IPS DF 19.7 (cell line): ENCODE measurements at regions not wholly inside any gene's neighbourhood (a gene's known extent, or its start where the extent isn't known, plus 50 kb on each side); places are given as distances from the start of the nearest gene placed in this dataset.

Experiments
- DNase-seq: peaks from one replicate; pipeline ENCODE4 v3.0.0-alpha.2; 2013; ENCODE audit warnings: low read depth, low spot score

DNA sequence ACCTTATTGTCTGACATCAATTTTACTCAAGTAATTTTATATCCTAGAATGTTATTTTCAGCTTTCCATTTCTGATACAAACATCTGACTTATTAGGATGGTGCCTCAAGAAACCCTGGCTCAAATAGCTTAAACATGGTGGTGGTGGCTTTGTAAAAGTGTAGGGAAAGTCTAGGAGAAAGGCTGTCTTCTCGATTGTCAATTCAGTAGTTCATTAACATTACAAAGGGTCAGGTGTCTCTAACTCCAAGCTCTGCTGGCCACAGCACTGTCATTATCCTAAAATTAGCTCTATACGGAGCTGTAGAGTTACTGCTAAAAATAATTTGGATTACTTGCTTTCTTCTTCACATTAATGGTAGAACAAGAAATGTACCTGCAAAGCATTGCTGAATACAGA lies 1360.1 kb upstream of the CDH6 start:
- DNase-seq = no peak

GRCh38 chr5:29822521-29822920 lies 1371.0 kb upstream of the CDH6 start:
- DNase-seq = no peak

- DNase-seq = no peak
Measured at GRCh38 chr5:29811914-29812679, 1381.4 kb upstream of the CDH6 start.

GRCh38 chr5:29805804-29806203 lies 1387.7 kb upstream of the CDH6 start:
- no peak for DNase-seq

- no peak for DNase-seq
Measured at GRCh38 chr5:29800752-29801151, 1392.7 kb upstream of the CDH6 start.

DNA sequence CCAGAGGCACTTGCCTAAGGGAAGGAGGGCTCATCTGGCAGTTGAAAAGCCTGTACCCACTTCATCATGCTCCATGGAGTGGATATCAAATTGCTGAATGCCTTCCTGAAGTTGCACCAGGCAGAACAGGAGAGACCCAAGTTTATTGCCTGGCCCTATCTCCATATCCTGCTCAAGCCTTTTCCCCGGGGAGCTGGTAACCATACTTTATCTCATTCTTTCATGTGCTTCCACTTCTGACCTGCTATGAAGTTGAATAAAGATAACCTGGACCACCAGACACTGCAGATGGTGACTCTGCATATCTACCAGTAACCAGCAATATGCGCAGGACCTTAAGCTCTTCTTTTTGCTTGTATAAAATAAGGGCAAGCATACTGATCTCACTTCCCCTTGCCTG lies 1397.5 kb upstream of the CDH6 start:
- no peak for DNase-seq

DNA sequence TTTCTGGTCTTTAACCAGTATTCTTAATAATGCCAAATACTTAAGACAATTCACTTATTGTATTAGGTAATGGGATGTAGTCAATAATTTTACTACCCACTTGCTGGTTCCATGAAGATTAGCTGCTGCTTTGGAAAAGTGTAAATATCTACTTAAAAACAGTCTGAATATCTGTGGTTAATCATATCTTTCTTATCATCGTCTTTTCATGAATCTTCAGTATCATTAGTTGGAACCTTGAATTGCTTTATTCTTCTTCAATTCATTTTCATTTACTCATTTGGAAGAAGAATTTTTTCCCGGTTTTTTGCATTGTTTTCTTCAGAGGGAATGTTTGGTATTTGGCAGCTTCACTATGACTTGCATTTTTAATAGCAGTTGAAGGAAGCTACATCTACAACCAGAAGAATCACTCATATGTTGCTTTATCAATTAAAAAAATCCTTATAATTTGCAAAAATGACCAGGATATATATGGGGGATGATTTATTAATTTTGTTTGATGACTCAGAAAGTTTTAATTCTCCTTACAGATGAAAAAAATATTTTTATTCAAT lies 1398.3 kb upstream of the CDH6 start:
- DNase-seq = no peak

DNA sequence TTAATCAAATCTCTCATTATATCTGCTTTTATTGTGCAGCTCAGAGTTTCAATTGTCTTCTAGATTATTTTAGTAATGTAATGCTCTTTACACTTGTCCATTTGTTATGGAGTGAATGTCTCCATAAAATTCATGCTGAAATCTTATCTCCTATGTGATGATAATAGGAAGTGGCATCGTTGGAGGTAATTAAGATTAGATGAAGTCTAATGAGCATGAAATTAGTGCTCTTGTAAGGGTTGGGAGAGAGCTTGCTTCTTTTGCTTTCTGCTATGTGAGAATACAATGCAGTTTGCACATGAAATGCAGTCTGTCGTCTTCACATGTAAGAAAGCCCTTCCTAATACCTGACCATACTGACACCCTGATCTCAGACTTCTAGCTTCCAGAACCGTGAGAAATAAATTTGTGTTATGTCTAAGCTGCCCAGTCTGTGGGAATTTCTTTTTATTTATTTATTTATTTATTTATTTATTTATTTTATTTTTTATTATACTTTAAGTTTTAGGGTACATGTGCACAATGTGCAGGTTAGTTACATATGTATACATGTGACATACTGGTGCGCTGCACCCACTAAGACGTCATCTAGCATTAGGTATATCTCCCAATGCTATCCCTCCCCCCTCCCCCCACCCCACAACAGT lies 1399.2 kb upstream of the CDH6 start:
- DNase-seq = no peak

DNA sequence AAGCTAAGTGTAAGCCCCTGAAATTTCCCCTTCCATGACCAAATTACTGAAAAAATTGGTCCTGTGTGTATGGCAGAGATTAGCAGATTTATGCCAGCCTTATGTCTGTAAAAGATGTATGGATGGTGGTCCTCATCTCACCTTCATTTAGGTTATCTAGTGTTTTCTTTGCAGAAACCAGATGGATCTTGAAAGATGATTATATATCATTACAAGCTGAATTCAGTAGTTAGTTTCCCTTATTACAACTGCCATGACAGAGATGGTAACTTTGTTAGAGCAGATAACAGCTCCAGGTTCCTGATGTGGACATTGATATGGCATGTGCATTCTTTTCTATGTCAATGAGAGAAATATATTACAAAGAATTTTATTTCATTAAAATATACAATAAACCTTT lies 1403.2 kb upstream of the CDH6 start:
- DNase-seq = no peak

GRCh38 chr5:29780401-29780800 lies 1413.1 kb upstream of the CDH6 start:
- DNase-seq = no peak

GRCh38 chr5:29779141-29779540 lies 1414.3 kb upstream of the CDH6 start:
- no peak for DNase-seq

DNA sequence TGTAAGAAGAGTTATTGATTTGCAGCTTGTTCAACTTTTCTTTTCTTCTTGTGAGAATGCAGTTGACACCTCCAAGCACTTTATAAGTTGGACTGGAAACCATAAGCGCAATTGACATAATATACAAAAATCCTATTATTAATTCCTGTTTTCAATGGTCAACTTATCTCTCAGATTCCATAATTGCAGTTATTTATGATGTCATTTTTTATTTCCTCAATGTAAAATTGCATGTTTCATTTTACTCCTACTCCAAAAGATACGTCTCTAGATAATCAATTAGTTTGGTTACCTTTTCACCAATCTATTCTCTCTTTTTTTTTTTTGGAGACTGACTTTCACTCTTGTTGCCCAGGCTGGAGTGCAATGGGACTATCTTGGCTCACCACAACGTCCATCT lies 1416.1 kb upstream of the CDH6 start:
- DNase-seq = no peak

DNA sequence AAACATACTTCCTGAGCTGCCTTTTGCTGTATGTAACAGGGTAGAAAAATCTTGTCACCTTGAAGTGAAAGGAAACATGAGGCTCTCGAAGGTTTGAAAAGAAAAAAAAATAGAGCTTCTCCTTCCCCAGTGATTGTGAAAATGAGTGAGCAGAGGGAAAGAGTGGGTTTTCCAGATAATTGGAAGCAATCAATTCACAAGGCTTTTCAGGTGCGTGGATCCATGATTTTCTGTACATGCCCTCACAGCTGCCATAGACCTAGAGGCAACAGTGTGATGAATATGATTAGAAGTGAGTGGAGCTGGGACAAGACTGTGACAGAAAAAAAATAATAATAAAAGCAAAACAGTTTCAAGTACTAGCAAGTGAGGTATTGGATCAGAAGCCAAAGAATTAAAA lies 1422.5 kb upstream of the CDH6 start:
- DNase-seq = no peak

DNA sequence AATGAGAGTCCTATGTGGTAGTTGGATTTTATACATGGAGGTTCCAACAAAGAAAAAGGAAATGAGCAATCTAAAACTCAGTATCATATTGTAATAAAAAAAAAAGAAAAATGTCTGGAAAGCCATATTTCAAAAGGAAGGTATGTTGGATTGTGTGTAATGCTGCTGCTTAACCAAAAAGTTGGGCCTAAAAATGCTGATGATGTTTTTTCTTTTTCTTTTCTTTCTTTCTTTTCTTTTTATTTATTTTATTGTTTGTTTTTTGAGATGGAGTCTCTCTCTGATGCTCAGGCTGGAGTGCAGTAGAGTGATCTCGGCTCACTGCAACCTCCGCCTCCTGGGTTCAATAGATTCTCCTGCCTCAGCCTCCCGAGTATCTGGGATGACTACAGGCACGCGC lies 1424.0 kb upstream of the CDH6 start:
- DNase-seq = no peak

DNA sequence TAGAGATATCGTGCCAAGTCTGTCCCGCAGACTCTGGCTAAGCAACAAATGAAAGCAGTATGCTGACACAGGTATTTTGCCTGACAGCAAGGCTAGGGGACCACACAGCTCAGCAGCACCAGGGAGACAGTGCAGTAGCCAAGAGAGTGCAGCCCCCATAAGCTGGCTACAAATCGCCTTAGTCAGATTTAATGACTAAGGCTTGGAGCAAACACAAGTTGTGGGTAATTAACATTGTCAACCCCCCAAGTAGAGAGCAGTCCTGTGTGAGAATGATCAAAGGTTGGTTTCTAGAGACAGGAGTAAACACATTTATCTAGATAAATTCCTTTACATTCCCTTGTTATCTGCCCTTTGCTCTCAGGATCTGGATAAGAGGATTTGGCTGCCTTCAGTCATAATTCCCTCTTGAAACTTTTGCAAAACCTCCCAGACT lies 1434.5 kb upstream of the CDH6 start:
- no peak for DNase-seq

DNA sequence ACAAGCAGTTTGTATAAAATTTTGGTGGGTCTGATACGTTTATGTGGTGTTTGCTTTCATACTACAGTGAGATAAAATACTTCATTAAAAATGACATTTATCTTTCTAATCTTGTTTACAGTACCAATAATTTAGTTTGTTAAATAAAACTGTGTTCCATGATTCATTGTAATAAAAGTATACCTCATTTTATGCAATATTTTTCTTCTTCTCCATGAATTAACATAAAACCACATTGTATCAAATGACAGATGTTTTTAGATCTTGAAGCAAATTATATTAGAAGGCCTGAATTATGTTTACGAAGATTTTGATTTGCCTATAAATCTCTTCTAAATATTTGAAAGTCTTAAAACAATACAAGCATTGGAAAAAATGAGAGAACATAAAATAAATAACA lies 1443.0 kb upstream of the CDH6 start:
- DNase-seq = no peak

DNA sequence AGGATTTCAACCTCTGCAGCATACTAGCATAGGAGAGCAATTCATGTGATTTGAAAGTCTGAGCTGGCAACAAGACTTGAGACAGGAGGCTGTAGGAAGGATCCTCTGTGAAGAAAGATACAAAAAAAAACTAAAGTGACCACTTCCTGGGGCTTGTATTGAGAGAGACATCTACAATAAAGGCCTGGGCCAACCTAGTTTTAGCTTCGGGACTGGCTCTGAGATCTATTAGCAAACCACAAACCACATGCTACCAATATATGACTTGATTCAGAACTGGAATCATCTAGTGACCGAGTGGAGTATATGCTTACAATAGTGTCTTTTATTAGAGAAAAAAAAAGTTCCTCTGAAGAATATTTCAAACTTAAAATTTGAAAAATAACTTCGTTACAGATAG lies 1448.9 kb upstream of the CDH6 start:
- no peak for DNase-seq

DNA sequence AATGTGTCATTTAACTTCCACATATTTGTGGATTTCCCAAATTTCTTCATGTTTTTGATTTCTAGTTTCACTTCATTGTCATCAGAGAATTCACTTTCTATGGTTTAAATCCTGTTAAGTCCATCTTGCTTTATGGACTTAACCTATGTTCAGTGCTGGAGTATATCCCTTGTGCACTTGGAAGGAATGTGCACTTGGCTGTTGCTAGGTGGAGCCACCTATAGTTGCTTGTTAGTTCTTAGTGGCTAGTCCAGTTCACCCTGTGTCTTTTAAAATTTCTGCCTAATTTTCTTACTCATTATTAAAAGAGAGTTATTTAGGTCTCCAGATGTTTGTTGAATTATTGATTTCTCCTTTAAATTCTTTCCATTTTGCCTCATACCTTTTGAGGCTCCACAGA lies 1472.5 kb upstream of the CDH6 start:
- DNase-seq = no peak

- no peak for DNase-seq
Measured at GRCh38 chr5:29719171-29719570, 1474.3 kb upstream of the CDH6 start.

- no peak for DNase-seq
Measured at GRCh38 chr5:29715167-29715566, 1478.3 kb upstream of the CDH6 start.

DNA sequence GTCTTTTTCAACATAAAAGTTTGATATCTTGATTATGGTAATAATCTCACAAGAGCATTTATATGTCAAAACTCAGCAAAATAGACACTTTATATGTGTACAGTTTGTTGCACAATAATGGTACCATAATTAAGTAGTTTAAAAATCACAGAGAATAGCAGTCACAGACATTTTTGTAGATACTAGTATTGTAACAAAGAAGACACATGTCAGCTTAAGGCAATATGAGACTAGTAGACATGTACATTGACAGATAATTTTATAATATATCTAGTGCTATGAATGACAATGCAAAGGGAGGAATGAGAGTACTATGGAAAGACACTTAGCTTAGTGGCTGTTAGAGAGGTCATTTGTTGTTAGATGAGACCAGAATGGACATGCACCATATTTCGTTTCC lies 1490.6 kb upstream of the CDH6 start:
- DNase-seq = no peak

DNA sequence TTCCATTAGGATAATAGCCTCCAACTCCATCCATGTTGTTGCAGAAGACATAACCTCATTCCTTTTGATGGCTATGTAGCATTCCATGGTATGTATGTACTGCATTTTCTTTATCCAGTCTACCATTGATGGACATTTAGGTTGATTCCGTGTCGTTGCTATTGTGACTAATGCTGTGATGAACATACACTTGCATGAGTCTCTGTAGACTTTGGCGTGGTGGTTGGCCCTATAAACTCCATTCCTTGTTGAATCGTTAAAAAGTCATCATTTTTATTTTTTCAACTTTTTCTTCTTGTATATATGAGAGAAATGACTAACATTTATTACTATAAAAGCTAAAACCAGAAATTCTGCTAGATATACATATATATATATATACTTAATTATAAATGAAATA lies 1491.9 kb upstream of the CDH6 start:
- no peak for DNase-seq

DNA sequence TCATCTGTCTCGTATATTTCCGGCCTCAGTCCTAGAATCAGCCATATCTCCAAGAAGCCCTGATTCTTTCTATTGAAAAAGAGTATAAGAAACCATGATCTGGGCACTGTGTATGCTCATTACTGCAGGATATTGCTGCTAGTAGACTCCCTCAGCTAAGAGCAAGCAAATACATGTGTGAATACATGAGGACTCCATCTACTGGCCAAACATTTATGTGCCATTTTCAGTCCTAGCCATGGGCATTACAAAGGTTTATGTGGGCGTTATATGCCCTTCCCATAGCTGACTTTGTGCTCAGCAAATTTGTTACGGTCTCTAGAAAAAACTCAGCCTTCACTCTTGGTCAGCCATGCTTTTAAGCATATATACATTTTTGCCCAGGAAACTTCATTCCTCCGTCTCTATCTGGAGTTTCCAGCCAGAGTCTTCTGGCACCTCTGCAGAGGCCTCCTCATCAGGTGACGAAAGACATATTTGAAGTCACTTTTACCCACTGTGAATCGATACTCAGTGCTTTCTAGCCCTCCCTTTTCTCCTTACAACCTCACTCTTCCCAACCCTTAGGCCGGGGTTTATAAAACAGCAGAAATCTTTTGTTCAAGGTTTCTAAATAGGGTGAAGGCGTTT lies 1495.6 kb upstream of the CDH6 start:
- peak; percentile 0 for DNase-seq
